ENCODE measurements at regions not wholly inside any gene's neighbourhood (a gene's known extent, or its start where the extent isn't known, plus 50 kb on each side); places are given as distances from the start of the nearest gene placed in this dataset.

- H3K27ac Mint-ChIP-seq: no peak overlapping the region
- peaks cover 11% of the 10 kb centered on the region for H3K27me3 Mint-ChIP-seq
- POLR2A ChIA-PET: no interaction called here
- H3K4me1 Mint-ChIP-seq: no peaks in the 10 kb centered on the region
- DNase-seq (no peak), ATAC-seq (no peak)
- CTCF ChIA-PET: no interaction called here
- intact Hi-C loops (cut with DNase I, micrococcal nuclease): no loop called here
- H3K4me3 Mint-ChIP-seq: no peak overlapping the region
- H3K36me3 Mint-ChIP-seq (ENCODE audit: low read depth): no peaks in the 10 kb centered on the region
- no peaks in the 10 kb centered on the region for H3K9me3 Mint-ChIP-seq (ENCODE audit: low read depth)
These were observed 76.0 kb upstream of the PRR20G start for GRCh38 chr3:127363891-127364290.

- H3K36me3 Mint-ChIP-seq (ENCODE audit: low read depth): no peaks in the 10 kb centered on the region
- DNase-seq: no peak
- no peak overlapping the region for H3K4me3 Mint-ChIP-seq
- ATAC-seq: no peak
- H3K27me3 Mint-ChIP-seq: peaks cover 11% of the 10 kb centered on the region
- H3K4me1 Mint-ChIP-seq: no peaks in the 10 kb centered on the region
- H3K27ac Mint-ChIP-seq: no peak overlapping the region
- H3K9me3 Mint-ChIP-seq (ENCODE audit: low read depth): no peaks in the 10 kb centered on the region
- CTCF ChIA-PET: no interaction called here
- intact Hi-C loops (cut with DNase I, micrococcal nuclease): no loop called here
- POLR2A ChIA-PET: no interaction called here
These were observed 75.3 kb upstream of the PRR20G start for GRCh38 chr3:127363171-127363570.

DNA sequence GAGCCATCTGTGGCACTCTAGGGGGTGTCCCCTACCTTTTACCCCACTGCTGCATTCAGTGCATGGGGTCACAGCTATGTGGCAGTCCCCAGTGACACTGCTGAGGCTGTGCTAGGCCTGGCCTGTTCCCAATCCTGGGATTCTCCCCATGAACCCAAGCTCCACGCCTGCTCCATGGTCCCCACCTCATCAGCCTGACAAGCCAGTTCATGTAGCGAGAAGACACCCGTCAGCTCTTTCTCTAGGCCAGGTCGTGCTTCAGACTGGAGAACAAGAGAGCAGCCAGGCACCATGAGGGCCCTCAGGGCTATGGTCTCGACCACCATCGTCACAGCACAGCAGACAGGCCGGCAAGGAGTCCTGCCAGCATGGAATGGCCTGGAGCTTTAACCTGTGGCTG lies 72.8 kb upstream of the PRR20G start:
- intact Hi-C loops (cut with DNase I, micrococcal nuclease): no loop called here
- H3K4me1 Mint-ChIP-seq: no peaks in the 10 kb centered on the region
- peaks cover 3% of the 10 kb centered on the region for H3K36me3 Mint-ChIP-seq (ENCODE audit: low read depth)
- ChIA-PET CTCF (interaction anchor here (0.5 kb wide), 1 partner anchor 108 kb away, joined by 4 read pairs; no protein-coding TSS in a partner anchor), POLR2A (no interaction called here)
- no peak for DNase-seq
- no peak overlapping the region for H3K4me3 Mint-ChIP-seq
- no peak for ATAC-seq
- H3K27ac Mint-ChIP-seq: no peak overlapping the region
- H3K9me3 Mint-ChIP-seq (ENCODE audit: low read depth): peaks cover 11% of the 10 kb centered on the region
- H3K27me3 Mint-ChIP-seq: peaks cover 6% of the 10 kb centered on the region

DNA sequence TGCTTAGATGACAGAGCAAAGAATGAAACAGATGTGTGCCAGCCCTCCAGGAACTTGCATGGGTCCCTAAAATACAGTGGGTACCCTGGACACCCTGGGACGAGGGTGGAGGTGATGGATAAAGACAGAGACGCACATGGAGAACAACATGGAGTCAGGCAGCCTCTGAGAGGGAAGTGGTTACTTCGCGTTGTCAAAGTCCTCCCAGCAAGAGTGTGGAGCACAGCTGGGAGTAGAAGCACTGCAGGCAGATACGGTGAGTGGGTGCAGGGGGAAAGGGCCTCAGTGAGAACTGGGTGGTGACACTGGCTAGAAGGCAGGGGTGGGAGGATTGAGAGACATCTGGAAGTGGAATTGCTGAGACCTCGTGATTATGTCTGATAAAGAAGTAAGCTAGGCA lies 70.8 kb upstream of the PRR20G start:
- ChIA-PET POLR2A (no interaction called here), CTCF (interaction anchor here (0.8 kb wide), 1 partner anchor 12 kb away, joined by 3 read pairs; no protein-coding TSS in a partner anchor)
- Mint-ChIP-seq H3K4me3 (no peak overlapping the region), H3K4me1 (no peaks in the 10 kb centered on the region), H3K27me3 (peaks cover 2% of the 10 kb centered on the region), H3K9me3 (ENCODE audit: low read depth) (peaks cover 11% of the 10 kb centered on the region), H3K27ac (no peak overlapping the region), H3K36me3 (ENCODE audit: low read depth) (peaks cover 3% of the 10 kb centered on the region)
- intact Hi-C loops (cut with DNase I, micrococcal nuclease): no loop called here
- ATAC-seq (no peak), DNase-seq (no peak)

DNA sequence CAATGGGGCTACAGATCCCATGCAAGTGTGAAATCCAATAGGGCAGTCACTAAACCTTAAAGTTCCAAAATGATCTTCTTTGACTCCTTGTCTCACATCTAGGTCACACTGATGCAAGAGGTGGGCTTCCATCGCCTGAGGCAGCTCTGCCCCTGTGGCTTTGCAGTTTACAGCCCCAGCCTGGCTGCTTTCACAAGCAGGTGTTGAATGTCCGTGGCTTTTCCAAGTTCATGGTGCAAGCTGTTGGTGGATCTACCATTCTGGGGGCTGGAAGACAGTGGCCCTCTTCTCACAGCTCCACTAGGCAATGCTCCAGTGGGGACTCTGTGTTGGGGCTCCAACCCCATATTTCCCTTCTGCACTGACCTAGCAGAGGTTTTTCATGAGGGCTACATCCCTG lies 68.5 kb upstream of the PRR20G start:
- no peak for ATAC-seq
- Mint-ChIP-seq H3K4me3 (no peak overlapping the region), H3K9me3 (ENCODE audit: low read depth) (peaks cover 11% of the 10 kb centered on the region), H3K27me3 (peaks cover 3% of the 10 kb centered on the region), H3K4me1 (no peaks in the 10 kb centered on the region), H3K27ac (no peak overlapping the region), H3K36me3 (ENCODE audit: low read depth) (peaks cover 3% of the 10 kb centered on the region)
- POLR2A ChIA-PET: no interaction called here
- intact Hi-C loops (cut with DNase I, micrococcal nuclease): no loop called here
- CTCF ChIA-PET: interaction anchor here (0.6 kb wide), 1 partner anchor 24 kb away, joined by 3 read pairs; no protein-coding TSS in a partner anchor
- DNase-seq: no peak

GRCh38 chr3:127354761-127355160 lies 66.9 kb upstream of the PRR20G start:
- Mint-ChIP-seq H3K27me3 (peaks cover 9% of the 10 kb centered on the region), H3K36me3 (ENCODE audit: low read depth) (peaks cover 3% of the 10 kb centered on the region), H3K27ac (no peak overlapping the region), H3K4me1 (no peaks in the 10 kb centered on the region), H3K4me3 (no peak overlapping the region), H3K9me3 (ENCODE audit: low read depth) (peaks cover 11% of the 10 kb centered on the region)
- intact Hi-C loops (cut with DNase I, micrococcal nuclease): no loop called here
- ChIA-PET POLR2A (no interaction called here), CTCF (interaction anchor here (0.5 kb wide), 1 partner anchor 189 kb away, joined by 3 read pairs; no protein-coding TSS in a partner anchor)
- DNase-seq: no peak
- no peak for ATAC-seq

DNA sequence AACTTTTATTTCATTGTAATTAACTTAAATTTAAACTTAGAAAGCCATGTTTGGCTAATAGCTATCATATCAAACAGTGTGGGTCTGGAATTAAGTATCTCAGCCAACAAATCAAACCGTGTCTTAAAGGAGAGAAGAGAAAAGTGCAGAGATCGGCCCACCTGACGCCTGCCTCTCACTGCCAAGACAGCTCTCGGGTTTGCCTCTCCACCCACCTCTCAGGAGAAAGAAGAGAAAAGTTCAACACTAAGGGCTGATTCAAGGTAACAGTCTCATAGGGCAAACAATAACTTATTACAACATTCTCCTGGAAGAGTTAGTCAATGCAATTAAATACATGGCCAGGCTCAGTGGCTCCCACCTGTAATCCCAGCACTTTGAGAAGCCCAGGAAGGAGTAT lies 64.8 kb upstream of the PRR20G start:
- ChIA-PET POLR2A (interaction anchor here (0.6 kb wide), 1 partner anchor 91 kb away, joined by 3 read pairs; no protein-coding TSS in a partner anchor), CTCF (no interaction called here)
- peaks cover 12% of the 10 kb centered on the region for H3K27me3 Mint-ChIP-seq
- intact Hi-C loops (cut with DNase I, micrococcal nuclease): no loop called here
- H3K4me1 Mint-ChIP-seq: no peaks in the 10 kb centered on the region
- no peak overlapping the region for H3K4me3 Mint-ChIP-seq
- DNase-seq (no peak), ATAC-seq (no peak)
- H3K36me3 Mint-ChIP-seq (ENCODE audit: low read depth): peaks cover 3% of the 10 kb centered on the region
- peaks cover 11% of the 10 kb centered on the region for H3K9me3 Mint-ChIP-seq (ENCODE audit: low read depth)
- H3K27ac Mint-ChIP-seq: no peak overlapping the region

GRCh38 chr3:127351775-127352350 lies 64.0 kb upstream of the PRR20G start:
- no peak overlapping the region for H3K27ac Mint-ChIP-seq
- intact Hi-C loops (cut with DNase I, micrococcal nuclease): no loop called here
- ChIA-PET POLR2A (no interaction called here), CTCF (no interaction called here)
- H3K4me3 Mint-ChIP-seq: no peak overlapping the region
- H3K9me3 Mint-ChIP-seq (ENCODE audit: low read depth): peaks cover 7% of the 10 kb centered on the region
- H3K27me3 Mint-ChIP-seq: peaks cover 16% of the 10 kb centered on the region
- DNase-seq (no peak), ATAC-seq (no peak)
- H3K36me3 Mint-ChIP-seq (ENCODE audit: low read depth): no peaks in the 10 kb centered on the region
- no peaks in the 10 kb centered on the region for H3K4me1 Mint-ChIP-seq

- H3K4me3 Mint-ChIP-seq: no peak overlapping the region
- DNase-seq (no peak), ATAC-seq (no peak)
- intact Hi-C loops (cut with DNase I, micrococcal nuclease): no loop called here
- H3K27ac Mint-ChIP-seq: no peak overlapping the region
- H3K27me3 Mint-ChIP-seq: peaks cover 21% of the 10 kb centered on the region
- ChIA-PET POLR2A (no interaction called here), CTCF (no interaction called here)
- no peaks in the 10 kb centered on the region for H3K4me1 Mint-ChIP-seq
- no peaks in the 10 kb centered on the region for H3K36me3 Mint-ChIP-seq (ENCODE audit: low read depth)
- H3K9me3 Mint-ChIP-seq (ENCODE audit: low read depth): peaks cover 7% of the 10 kb centered on the region
These were observed 63.5 kb upstream of the PRR20G start for GRCh38 chr3:127351321-127351720.

DNA sequence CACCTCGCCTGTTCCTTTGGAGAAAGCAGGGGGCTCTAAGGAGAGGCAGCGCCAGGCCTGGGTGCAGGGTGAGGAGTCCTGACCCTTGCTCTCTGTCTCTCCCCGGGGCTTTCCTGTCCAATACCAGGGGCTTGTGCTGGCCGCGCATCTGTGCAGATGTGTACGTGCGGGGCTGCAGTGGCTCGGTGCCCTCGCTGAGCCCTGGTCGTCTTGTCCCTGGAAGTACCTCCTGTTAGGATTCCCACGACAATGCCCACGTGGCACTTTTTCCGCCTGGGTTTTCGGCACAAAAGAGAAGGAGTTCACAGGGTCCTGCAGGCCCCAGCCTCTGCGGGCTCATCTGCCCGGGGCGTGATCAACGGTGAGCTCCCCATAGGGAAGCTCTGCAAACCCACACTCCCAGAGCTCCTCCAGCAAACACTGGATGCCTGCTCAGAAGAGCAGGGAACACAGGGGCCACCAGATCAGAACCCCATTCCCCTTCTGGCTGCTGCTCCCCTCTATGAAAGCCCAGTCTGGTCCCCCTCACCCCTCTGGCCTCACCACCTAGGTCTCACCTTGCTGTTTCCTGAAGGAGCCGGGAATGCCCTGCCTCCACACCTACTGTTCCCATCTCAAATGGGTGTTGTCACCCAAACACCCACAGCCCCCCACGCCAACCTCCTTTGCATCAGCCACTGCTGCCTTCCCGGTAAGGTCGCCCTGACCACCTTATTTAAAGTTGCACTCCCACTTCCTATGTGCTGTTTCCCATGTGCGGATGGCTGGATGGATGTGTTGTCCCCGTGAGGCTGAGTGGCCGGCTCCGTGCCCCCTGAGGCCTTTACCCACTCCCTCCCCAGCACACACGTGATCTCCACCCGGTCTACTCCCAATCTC lies 62.6 kb upstream of the PRR20G start:
- peaks cover 2% of the 10 kb centered on the region for H3K9me3 Mint-ChIP-seq (ENCODE audit: low read depth)
- DNase-seq (no peak), ATAC-seq (no peak)
- H3K4me1 Mint-ChIP-seq: no peaks in the 10 kb centered on the region
- POLR2A ChIA-PET: no interaction called here
- CTCF ChIA-PET: no interaction called here
- H3K4me3 Mint-ChIP-seq: no peak overlapping the region
- no peak overlapping the region for H3K27ac Mint-ChIP-seq
- H3K36me3 Mint-ChIP-seq (ENCODE audit: low read depth): no peaks in the 10 kb centered on the region
- H3K27me3 Mint-ChIP-seq: peaks cover 22% of the 10 kb centered on the region
- intact Hi-C loops (cut with DNase I, micrococcal nuclease): no loop called here

DNA sequence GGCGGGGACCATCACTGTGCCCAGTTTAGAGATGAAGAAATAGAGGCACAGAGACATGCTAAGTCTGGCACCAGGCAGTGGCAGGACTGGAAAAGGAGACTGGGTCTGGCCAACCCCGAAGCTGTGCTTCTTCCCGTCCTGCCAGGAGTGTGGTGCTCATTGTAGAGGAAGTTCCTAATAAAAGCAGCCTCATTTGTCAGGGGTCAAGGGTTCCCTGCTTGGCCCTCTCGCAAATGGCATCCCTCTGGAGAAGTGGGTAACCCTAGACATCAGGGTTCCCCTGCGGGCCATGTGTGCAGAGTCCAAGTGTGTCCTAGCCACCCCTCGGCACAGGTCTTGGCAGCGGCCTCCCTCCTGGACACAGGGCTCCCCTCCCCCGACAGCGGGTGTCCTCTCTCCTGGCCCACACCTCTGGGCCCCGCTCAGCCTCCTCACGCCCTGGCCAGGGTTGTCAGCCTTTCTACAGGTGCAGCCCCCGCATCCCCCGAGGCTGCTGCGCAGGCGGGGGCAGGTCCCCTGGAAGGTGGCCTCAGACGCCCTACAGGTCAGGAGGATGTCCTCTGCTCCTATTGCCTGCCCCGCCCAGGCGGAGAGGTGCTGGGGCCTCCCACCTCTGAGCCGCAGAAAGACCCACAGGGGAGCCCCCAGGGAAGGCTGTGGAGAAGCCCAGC lies 61.8 kb upstream of the PRR20G start:
- no peak for ATAC-seq
- ChIA-PET POLR2A (no interaction called here), CTCF (no interaction called here)
- Mint-ChIP-seq H3K4me3 (no peak overlapping the region), H3K27me3 (peaks cover 24% of the 10 kb centered on the region), H3K9me3 (ENCODE audit: low read depth) (peaks cover 2% of the 10 kb centered on the region), H3K36me3 (ENCODE audit: low read depth) (no peaks in the 10 kb centered on the region), H3K4me1 (no peaks in the 10 kb centered on the region), H3K27ac (no peak overlapping the region)
- intact Hi-C loops (cut with DNase I, micrococcal nuclease): no loop called here
- DNase-seq: no peak

- no peak for DNase-seq
- POLR2A ChIA-PET: no interaction called here
- intact Hi-C loops (cut with DNase I, micrococcal nuclease): no loop called here
These were observed 54.9 kb upstream of the PRR20G start for GRCh38 chr3:127342735-127343134.

More at GRCh38 chr3:127342735-127343134, 54.9 kb upstream of the PRR20G start:
- Mint-ChIP-seq H3K27me3 (peaks cover 37% of the 10 kb centered on the region), H3K4me3 (no peak overlapping the region), H3K36me3 (ENCODE audit: low read depth) (no peaks in the 10 kb centered on the region), H3K27ac (no peak overlapping the region), H3K9me3 (ENCODE audit: low read depth) (peaks cover 8% of the 10 kb centered on the region), H3K4me1 (no peaks in the 10 kb centered on the region)
- ATAC-seq: no peak
- CTCF ChIA-PET: no interaction called here

Data from activated CD4-positive, alpha-beta T cell treated with anti-CD3 and anti-CD28 coated beads for 36 hours (primary cell).